HCT116 (cell line): ENCODE measurements at regions not wholly inside any gene's neighbourhood (a gene's known extent, or its start where the extent isn't known, plus 50 kb on each side); places are given as distances from the start of the nearest gene placed in this dataset.

Experiments
- ATAC-seq: fragments of 200-7000 bp; cut with Tn5 transposase; 2 replicates; pipeline ENCODE4 v1.9.1; 2020; ENCODE audit warnings: mild to moderate bottlenecking, moderate library complexity
- BruUV-seq: library from RNA; stranded (reverse); fragments of 400-500 nt; replicated peaks from 2 replicates; lab custom pipeline; 2021; lab: Mats Ljungman, UMichigan
- CTCF ChIA-PET: fragments of 300-600 bp; sonication (Branson Sonifier 250); formaldehyde crosslinking; loops from one replicate; lab custom pipeline; 2021; ENCODE audit warnings: antibody characterized with exemption; lab: Charles Lee
- POLR2A ChIA-PET: fragments of 300-600, 350-600 bp; sonication (Branson Sonifier 250); formaldehyde crosslinking; loops from one replicate; lab custom pipeline; 2021; ENCODE audit warnings: antibody characterized with exemption; lab: Charles Lee
- RAD21 ChIA-PET, 2 experiments: fragments of 300-600 bp; sonication (Branson Sonifier 250); formaldehyde crosslinking; loops; one replicate each; lab custom pipeline; 2023; ENCODE audit warnings: low total read pairs in 2 of 2; ENCODE audit not compliant: uncharacterized antibody in 2 of 2, unreplicated experiment in 2 of 2, low non-redundant PET in 1 of 2; lab: Charles Lee
- DNase-seq: peaks from one replicate; pipeline ENCODE4 v3.0.0-alpha.2; 2010; ENCODE audit warnings: low read depth, low spot score
- H2AFZ ChIP-seq: fragments of 200-600 bp; shearing (Covaris generic), sonication (generic); 2 replicates; pipeline ENCODE4 v1.6.1; 2017; ENCODE audit warnings: low read depth, mixed run types, mixed read lengths, antibody characterized with exemption, low read length; ENCODE audit not compliant: poor library complexity, severe bottlenecking
- H3K27ac ChIP-seq: 2 replicates; pipeline ENCODE4 v1.5.1; 2012; ENCODE audit warnings: low read depth, low read length
- H3K27me3 ChIP-seq: fragments of 200-600 bp; sonication (generic); 2 replicates; pipeline ENCODE4 v1.6.1; 2016; ENCODE audit warnings: mixed run types, low read length, mixed read lengths; ENCODE audit not compliant: insufficient read depth
- H3K36me3 ChIP-seq, 2 experiments: fragments of 200-500 bp in 1 of 2; fragments of 200-600 bp in 1 of 2; sonication (Bioruptor generic) in 1 of 2; sonication (generic) in 1 of 2; 2 replicates each; pipeline versions ENCODE4 v1.5.1 to v1.6.1; 2014 to 2016; ENCODE audit warnings: low read length in 2 of 2, inconsistent platforms in 1 of 2, mixed read lengths in 1 of 2, mixed run types in 1 of 2; ENCODE audit not compliant: insufficient read depth in 2 of 2, control insufficient read depth in 1 of 2
- H3K4me1 ChIP-seq, 2 experiments: fragments of 200-600 bp in 1 of 2; sonication (generic) in 1 of 2; 2 replicates each; pipeline versions ENCODE4 v1.5.1 to v1.6.1; 2012 to 2017; ENCODE audit warnings: low read length in 2 of 2, inconsistent platforms in 1 of 2, mild to moderate bottlenecking in 1 of 2, mixed read lengths in 1 of 2, mixed run types in 1 of 2, moderate library complexity in 1 of 2; ENCODE audit not compliant: insufficient read depth in 2 of 2, control insufficient read depth in 1 of 2
- H3K4me2 ChIP-seq: fragments of 200-600 bp; sonication (generic); 2 replicates; pipeline ENCODE4 v1.6.1; 2017; ENCODE audit warnings: mixed run types, low read length, mixed read lengths
- H3K4me3 ChIP-seq, 2 experiments: fragments of 200-600 bp in 1 of 2; sonication (generic) in 1 of 2; replicated peaks in 1 of 2; 2 replicates each; pipeline ENCODE4 v1.5.1; 2011 to 2016; ENCODE audit warnings: low read length in 2 of 2, control low read depth in 1 of 2, low read depth in 1 of 2, mild to moderate bottlenecking in 1 of 2, mixed read lengths in 1 of 2, mixed run types in 1 of 2
- H3K79me2 ChIP-seq: fragments of 200-600 bp; sonication (generic); 2 replicates; pipeline ENCODE4 v1.6.1; 2017; ENCODE audit warnings: mild to moderate bottlenecking, mixed run types, low read length, moderate library complexity, mixed read lengths; ENCODE audit not compliant: insufficient read depth
- H3K9ac ChIP-seq: fragments of 200-600 bp; sonication (generic); 2 replicates; pipeline ENCODE4 v1.6.1; 2016; ENCODE audit warnings: low read length, mixed read lengths
- H3K9me2 ChIP-seq: fragments of 200-600 bp; sonication (generic), shearing (Covaris generic); 2 replicates; pipeline ENCODE4 v1.6.1; 2017; ENCODE audit warnings: mixed run types, mild to moderate bottlenecking, moderate library complexity; ENCODE audit not compliant: insufficient read depth
- H3K9me3 ChIP-seq, 2 experiments: fragments of 200-500 bp in 1 of 2; fragments of 200-600 bp in 1 of 2; sonication (Bioruptor generic) in 1 of 2; sonication (generic) in 1 of 2; 2 replicates each; pipeline ENCODE4 v1.6.1; 2014 to 2017; ENCODE audit warnings: low read length in 2 of 2, mixed read lengths in 2 of 2, inconsistent platforms in 1 of 2, low read depth in 1 of 2, mild to moderate bottlenecking in 1 of 2, mixed run types in 1 of 2, moderate library complexity in 1 of 2; ENCODE audit not compliant: control insufficient read depth in 1 of 2, insufficient read depth in 1 of 2
- H4K20me1 ChIP-seq: fragments of 200-600 bp; sonication (generic), shearing (Covaris generic); 2 replicates; pipeline ENCODE4 v1.6.1; 2017; ENCODE audit warnings: mixed run types, mild to moderate bottlenecking, moderate library complexity; ENCODE audit not compliant: insufficient read depth
- CBX3 ChIP-seq: IDR thresholded peaks from 2 replicates; pipeline ENCODE4 v1.6.1; 2012; ENCODE audit warnings: low read depth
- CEBPB ChIP-seq: IDR thresholded peaks from 2 replicates; pipeline ENCODE4 v1.6.1; 2012; ENCODE audit warnings: low read depth
- CTCF ChIP-seq, 3 experiments: fragments of 200-600 bp in 1 of 3; sonication (generic) in 1 of 3; IDR thresholded peaks in 2 of 3; conservative IDR thresholded peaks in 1 of 3; 2 replicates each; pipeline ENCODE4 v1.5.1; 2012 to 2017; ENCODE audit warnings: low read depth in 2 of 3, low read length in 2 of 3, antibody characterized with exemption in 1 of 3, borderline replicate concordance in 1 of 3, control low read depth in 1 of 3, mild to moderate bottlenecking in 1 of 3, mixed read lengths in 1 of 3, mixed run types in 1 of 3, moderate library complexity in 1 of 3; ENCODE audit not compliant: insufficient read depth in 1 of 3
- EGR1 ChIP-seq: IDR thresholded peaks from 2 replicates; pipeline ENCODE4 v1.6.1; 2012; ENCODE audit warnings: low read depth
- ELF1 ChIP-seq: IDR thresholded peaks from 2 replicates; pipeline ENCODE4 v1.6.1; 2012; ENCODE audit warnings: low read depth, borderline replicate concordance
- EZH2 ChIP-seq: fragments of 200-600 bp; sonication (generic); IDR thresholded peaks from 2 replicates; pipeline ENCODE4 v1.6.1; 2017; ENCODE audit warnings: antibody characterized with exemption, mixed run types
- FOSL1 ChIP-seq: IDR thresholded peaks from 2 replicates; pipeline ENCODE4 v1.6.1; 2012; ENCODE audit warnings: low read depth
- JUND ChIP-seq: IDR thresholded peaks from 2 replicates; pipeline ENCODE4 v1.6.1; 2012
- MAX ChIP-seq: IDR thresholded peaks from 2 replicates; pipeline ENCODE4 v1.6.1; 2012
- POLR2A ChIP-seq: IDR thresholded peaks from 2 replicates; pipeline ENCODE4 v1.7.0; 2011; ENCODE audit warnings: borderline replicate concordance; ENCODE audit not compliant: insufficient read depth, insufficient read length; ENCODE audit errors: extremely low read depth
- RAD21 ChIP-seq: IDR thresholded peaks from 2 replicates; pipeline ENCODE4 v1.6.1; 2012; ENCODE audit warnings: low read depth, mild to moderate bottlenecking
- SIN3A ChIP-seq: IDR thresholded peaks from 2 replicates; pipeline ENCODE4 v1.6.1; 2012; ENCODE audit warnings: low read depth
- SP1 ChIP-seq: IDR thresholded peaks from 2 replicates; pipeline ENCODE4 v1.6.1; 2012; ENCODE audit warnings: low read depth
- SRF ChIP-seq: IDR thresholded peaks from 2 replicates; pipeline ENCODE4 v1.6.1; 2012; ENCODE audit warnings: low read depth
- ZBTB33 ChIP-seq: IDR thresholded peaks from 2 replicates; pipeline ENCODE4 v1.6.1; 2011; ENCODE audit warnings: mild to moderate bottlenecking, low read length, moderate library complexity; ENCODE audit not compliant: insufficient replicate concordance; ENCODE audit errors: extremely low read depth
- ZFX ChIP-seq: fragments of 450-650 bp; IDR thresholded peaks from 2 replicates; pipeline ENCODE4 v1.6.1; 2017
- ZNF274 ChIP-seq: fragments of 200-500 bp; sonication (Bioruptor generic); IDR thresholded peaks from 2 replicates; pipeline ENCODE4 v1.6.1; 2014; ENCODE audit warnings: mild to moderate bottlenecking, low read depth, low read length, inconsistent platforms
- intact Hi-C: fragments of 100-400 bp; cut with micrococcal nuclease; formaldehyde crosslinking; loops from 2 replicates; pipeline ENCODE4 v1.10.0; 2022
- TF ChIP-seq, protein P1 (sequence below): IDR thresholded peaks from 2 replicates; pipeline ENCODE4 v1.6.1; 2012

GRCh38 chr16:56136256-56136655 is 55.0 kb upstream of the GNAO1 start:
- H3K9me2 ChIP-seq = no peaks in the 10 kb centered on the region
- H2AFZ ChIP-seq = no peak overlapping the region
- ATAC-seq (no peak), DNase-seq (no peak)
- TF ChIP-seq ZNF274 (no peak), EGR1 (no peak), FOSL1 (no peak), SRF (no peak), CBX3 (no peak)
- TF ChIP-seq, protein P1, sequence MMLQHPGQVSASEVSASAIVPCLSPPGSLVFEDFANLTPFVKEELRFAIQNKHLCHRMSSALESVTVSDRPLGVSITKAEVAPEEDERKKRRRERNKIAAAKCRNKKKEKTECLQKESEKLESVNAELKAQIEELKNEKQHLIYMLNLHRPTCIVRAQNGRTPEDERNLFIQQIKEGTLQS = no peak
- no peak overlapping the region for H3K27ac ChIP-seq
- no peak overlapping the region for H3K4me2 ChIP-seq
- RAD21 ChIA-PET = no interaction called here
- H3K9ac ChIP-seq = no peak overlapping the region
- no peak overlapping the region for H3K4me3 ChIP-seq
- intact Hi-C loops = no loop called here
- CTCF ChIA-PET = no interaction called here
- H3K9me3 ChIP-seq = no peaks in the 10 kb centered on the region
- H3K36me3 ChIP-seq = no peaks in the 10 kb centered on the region
- H3K4me1 ChIP-seq = no peaks in the 10 kb centered on the region
- H3K27me3 ChIP-seq = peaks cover 18% of the 10 kb centered on the region; the same call in 1 of the 2 replicates
- H4K20me1 ChIP-seq = no peaks in the 10 kb centered on the region
- H3K79me2 ChIP-seq = no peaks in the 10 kb centered on the region
- BruUV-seq = no TSS peak
- POLR2A ChIA-PET = no interaction called here

- H3K9me2 ChIP-seq = no peaks in the 10 kb centered on the region
- H3K4me1 ChIP-seq = no peaks in the 10 kb centered on the region
- TF ChIP-seq ZFX = no peak
- no peak for TF ChIP-seq EZH2
- no peak for TF ChIP-seq ZNF274
- TF ChIP-seq POLR2A = no peak
- no peak for TF ChIP-seq CTCF (IDR thresholded peaks at IDR 0.05 in 2 of 3, conservative IDR thresholded peaks at IDR 0.05 in 1 of 3; ENCODE audit: borderline replicate concordance in 1 of 3, insufficient read depth in 1 of 3, low read depth in 2 of 3, low read length in 2 of 3)
- no peak for TF ChIP-seq SP1
- no peak for TF ChIP-seq SRF
- TF ChIP-seq, protein P1 = no peak
- TF ChIP-seq FOSL1 = no peak
- no peak for TF ChIP-seq JUND
- no peak for TF ChIP-seq RAD21
- no peak for TF ChIP-seq EGR1
- TF ChIP-seq ZBTB33 = no peak
- TF ChIP-seq CEBPB = no peak
- TF ChIP-seq ELF1 = no peak
- TF ChIP-seq SIN3A = no peak
- no peak for TF ChIP-seq MAX
- TF ChIP-seq, all 23 proteins: peak for 0
- no peaks in the 10 kb centered on the region for H3K9me3 ChIP-seq
- no peak for ATAC-seq
- H3K4me3 ChIP-seq = no peak overlapping the region
- H3K9ac ChIP-seq = no peak overlapping the region
- no peak overlapping the region for H3K4me2 ChIP-seq
- peaks cover 7% of the 10 kb centered on the region; the same call in 1 of the 2 replicates for H3K27me3 ChIP-seq
- no peaks in the 10 kb centered on the region for H3K36me3 ChIP-seq
- ChIA-PET CTCF (interaction anchor here (0.6 to 1.3 kb wide), 2 partner anchors 10 to 31 kb away, joined by 3 to 4 read pairs; no protein-coding TSS in a partner anchor), POLR2A (no interaction called here), RAD21 (no interaction called here)
- no peaks in the 10 kb centered on the region for H3K79me2 ChIP-seq
- intact Hi-C loops = no loop called here
- H3K27ac ChIP-seq = no peak overlapping the region
- no peak overlapping the region for H2AFZ ChIP-seq
- no TSS peak for BruUV-seq
- H4K20me1 ChIP-seq = no peaks in the 10 kb centered on the region
- DNase-seq = no peak
Measured at GRCh38 chr16:56134790-56135189, 56.5 kb upstream of the GNAO1 start.
